GM10266 (cell line): ENCODE measurements at regions not wholly inside any gene's neighbourhood (a gene's known extent, or its start where the extent isn't known, plus 50 kb on each side); places are given as distances from the start of the nearest gene placed in this dataset.

ENCODE experiments used
- DNase-seq: peaks from one replicate; pipeline ENCODE4 v3.0.0; 2012; ENCODE audit errors: extremely low spot score
- TF ChIP-seq, protein P1 (sequence below): IDR thresholded peaks from 2 replicates; pipeline ENCODE4 v1.5.1; 2012; ENCODE audit warnings: mild to moderate bottlenecking, low read depth; ENCODE audit not compliant: control insufficient read depth, insufficient read depth; ENCODE audit errors: missing control alignments

DNA sequence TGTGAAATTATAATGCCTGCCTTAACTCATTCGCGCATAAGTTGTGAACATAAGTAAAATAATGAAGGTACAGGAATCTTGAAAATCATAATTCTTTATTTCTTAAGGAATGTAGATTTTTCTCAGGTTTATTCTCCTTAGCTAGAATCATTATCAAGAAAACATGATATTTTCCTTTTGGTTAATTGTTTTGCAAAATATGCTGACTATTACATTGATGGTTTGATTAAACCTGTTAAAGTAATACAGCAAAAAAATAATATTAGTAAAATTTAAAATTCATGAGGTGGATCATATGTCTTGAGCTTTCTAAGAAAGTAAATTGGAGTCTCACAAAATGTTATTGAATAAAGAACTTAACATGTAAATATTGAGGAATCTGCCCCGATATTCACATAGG lies 178.7 kb upstream of the TRAM1L1 start:
- TF ChIP-seq, protein P1, sequence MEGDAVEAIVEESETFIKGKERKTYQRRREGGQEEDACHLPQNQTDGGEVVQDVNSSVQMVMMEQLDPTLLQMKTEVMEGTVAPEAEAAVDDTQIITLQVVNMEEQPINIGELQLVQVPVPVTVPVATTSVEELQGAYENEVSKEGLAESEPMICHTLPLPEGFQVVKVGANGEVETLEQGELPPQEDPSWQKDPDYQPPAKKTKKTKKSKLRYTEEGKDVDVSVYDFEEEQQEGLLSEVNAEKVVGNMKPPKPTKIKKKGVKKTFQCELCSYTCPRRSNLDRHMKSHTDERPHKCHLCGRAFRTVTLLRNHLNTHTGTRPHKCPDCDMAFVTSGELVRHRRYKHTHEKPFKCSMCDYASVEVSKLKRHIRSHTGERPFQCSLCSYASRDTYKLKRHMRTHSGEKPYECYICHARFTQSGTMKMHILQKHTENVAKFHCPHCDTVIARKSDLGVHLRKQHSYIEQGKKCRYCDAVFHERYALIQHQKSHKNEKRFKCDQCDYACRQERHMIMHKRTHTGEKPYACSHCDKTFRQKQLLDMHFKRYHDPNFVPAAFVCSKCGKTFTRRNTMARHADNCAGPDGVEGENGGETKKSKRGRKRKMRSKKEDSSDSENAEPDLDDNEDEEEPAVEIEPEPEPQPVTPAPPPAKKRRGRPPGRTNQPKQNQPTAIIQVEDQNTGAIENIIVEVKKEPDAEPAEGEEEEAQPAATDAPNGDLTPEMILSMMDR: no peak
- no peak for DNase-seq

GRCh38 chr4:117267317-117267716 lies 181.9 kb upstream of the TRAM1L1 start:
- TF ChIP-seq, protein P1: no peak
- DNase-seq: no peak

DNA sequence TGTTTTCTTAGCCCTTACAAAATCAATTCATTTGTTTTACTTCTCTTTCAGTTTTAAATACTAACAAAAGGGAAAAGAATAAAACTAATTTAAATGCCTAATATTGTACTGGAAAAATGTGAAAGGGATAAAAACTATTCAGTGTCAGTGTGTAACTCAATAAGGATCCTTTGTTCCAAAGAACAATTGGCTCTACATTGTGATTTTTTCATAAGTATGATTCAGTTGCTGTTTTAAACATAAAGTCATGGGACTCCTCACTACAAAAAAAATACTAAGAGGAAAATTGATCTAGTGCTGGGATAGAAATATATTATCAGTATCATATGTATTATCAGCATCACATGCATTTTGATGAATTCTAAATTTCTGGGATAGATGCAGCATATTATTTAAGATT lies 199.4 kb upstream of the TRAM1L1 start:
- no peak for DNase-seq
- TF ChIP-seq, protein P1: no peak

DNA sequence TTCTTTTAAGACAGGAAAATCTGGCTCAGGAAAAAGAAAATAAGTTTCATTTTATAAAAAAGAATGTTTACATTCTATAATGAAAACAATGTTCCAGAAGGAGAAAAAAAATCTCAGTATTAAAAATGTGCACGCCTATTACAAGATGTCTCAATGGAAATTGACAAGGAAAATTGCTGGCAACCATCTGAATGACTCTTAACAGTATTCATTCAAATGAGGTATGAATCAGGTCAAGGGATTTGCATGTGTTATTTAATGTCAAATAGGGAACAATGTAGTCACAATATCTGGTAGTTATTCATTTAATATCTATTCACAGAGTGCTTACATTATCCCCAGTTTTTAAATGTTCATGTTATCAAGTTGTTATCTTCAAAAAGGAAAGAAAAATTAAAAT lies 208.4 kb upstream of the TRAM1L1 start:
- DNase-seq: no peak
- TF ChIP-seq, protein P1: no peak

DNA sequence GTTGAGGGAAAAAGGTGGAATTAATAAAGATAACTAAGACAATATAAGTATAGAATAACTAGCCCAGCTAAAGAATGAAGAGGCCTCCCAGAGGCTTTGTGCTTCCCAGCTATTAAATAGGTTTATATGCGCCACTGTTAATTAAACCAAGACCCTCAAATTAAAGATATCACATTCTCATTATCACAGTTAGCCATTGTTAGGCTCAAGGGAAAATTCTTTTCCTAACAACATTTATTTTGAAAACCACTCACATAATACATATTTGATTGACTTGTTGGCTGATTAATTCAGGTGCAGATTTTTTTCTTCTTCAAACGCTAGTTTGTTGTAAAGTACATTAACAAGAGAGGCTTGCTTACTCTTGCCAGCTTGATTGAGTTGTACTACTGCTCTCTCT lies 216.8 kb upstream of the TRAM1L1 start:
- TF ChIP-seq, protein P1: no peak

DNA sequence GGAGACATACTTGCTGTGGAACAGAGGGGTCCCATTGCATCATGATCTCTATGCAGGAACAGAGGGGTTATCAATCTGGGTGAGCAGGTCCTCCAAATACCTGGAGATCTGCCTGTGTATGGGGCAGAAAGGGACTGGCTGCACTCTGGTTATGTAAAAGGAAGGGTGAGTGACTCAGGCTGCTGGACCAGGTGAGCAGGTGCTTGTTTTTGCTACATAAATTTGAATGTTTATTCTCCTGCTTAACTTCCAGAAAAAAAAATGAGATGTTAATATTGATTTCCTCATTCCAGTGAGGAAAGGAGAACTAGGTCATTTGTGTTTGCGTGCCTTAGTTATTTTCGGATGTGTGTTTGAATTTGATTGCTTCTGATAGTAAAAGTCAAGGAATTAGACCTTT lies 225.8 kb upstream of the TRAM1L1 start:
- DNase-seq: no peak
- TF ChIP-seq, protein P1: no peak

More for the DNA sequence above, 216.8 kb upstream of the TRAM1L1 start:
- no peak for DNase-seq

GRCh38 chr4:117311989-117312388 lies 226.6 kb upstream of the TRAM1L1 start:
- TF ChIP-seq, protein P1: no peak
- DNase-seq: no peak
